GDM1 (cell line): ENCODE measurements at regions not wholly inside any gene's neighbourhood (a gene's known extent, or its start where the extent isn't known, plus 50 kb on each side); places are given as distances from the start of the nearest gene placed in this dataset.
"Not testable (repeated sequence)": the region's sequence is repeated elsewhere in the genome, so short reads cannot be mapped to it uniquely, and the experiment has no call there.

Experiments
- DNase-seq: peaks from one replicate; lab custom pipeline; 2025; lab: John Stamatoyannopoulos, UW

GRCh38 chr9:108765265-108765664 is 90.5 kb downstream of the ACTL7B start:
- DNase-seq, result no peak

GRCh38 chr9:108762348-108763055 is 93.3 kb downstream of the ACTL7B start:
- DNase-seq, result no peak

GRCh38 chr9:108761655-108762347 is 94.0 kb downstream of the ACTL7B start:
- no peak for DNase-seq

GRCh38 chr9:108760841-108761240 is 94.9 kb downstream of the ACTL7B start:
- no peak for DNase-seq

GRCh38 chr9:108759835-108760234 is 96.0 kb downstream of the ACTL7B start:
- DNase-seq, result no peak

- DNase-seq, result no peak
Observed at GRCh38 chr9:108759399-108759798, 96.4 kb downstream of the ACTL7B start.

- no peak for DNase-seq
Observed at GRCh38 chr9:108756746-108757490, 98.9 kb downstream of the ACTL7B start.

- no peak for DNase-seq
Observed at GRCh38 chr9:108755979-108756378, 99.8 kb downstream of the ACTL7B start.

GRCh38 chr9:108751369-108751768 is 104.4 kb downstream of the ACTL7B start:
- DNase-seq, result no peak

GRCh38 chr9:108750661-108751215 is 105.0 kb downstream of the ACTL7B start:
- no peak for DNase-seq

- DNase-seq, result no peak
Observed at GRCh38 chr9:108748776-108749175, 107.0 kb downstream of the ACTL7B start.

GRCh38 chr9:108746864-108747263 is 108.9 kb downstream of the ACTL7B start:
- DNase-seq, result no peak

GRCh38 chr9:108746001-108746400 is 109.8 kb downstream of the ACTL7B start:
- DNase-seq, result no peak

- no peak for DNase-seq
Observed at GRCh38 chr9:108744641-108745040, 111.1 kb downstream of the ACTL7B start.

- DNase-seq, result no peak
Observed at GRCh38 chr9:108743901-108744371, 111.8 kb downstream of the ACTL7B start.

GRCh38 chr9:108743416-108743815 is 112.4 kb downstream of the ACTL7B start:
- DNase-seq, result no peak

GRCh38 chr9:108742191-108742590 is 113.6 kb downstream of the ACTL7B start:
- no peak for DNase-seq

GRCh38 chr9:108731292-108731691 is 124.5 kb downstream of the ACTL7B start:
- DNase-seq, result not testable (repeated sequence)

GRCh38 chr9:108727580-108728111 is 128.1 kb downstream of the ACTL7B start:
- no peak for DNase-seq

- no peak for DNase-seq
Observed at GRCh38 chr9:108724652-108725051, 131.1 kb downstream of the ACTL7B start.

- DNase-seq, result no peak
Observed at GRCh38 chr9:108724122-108724521, 131.7 kb downstream of the ACTL7B start.

GRCh38 chr9:108722396-108722795 is 133.4 kb downstream of the ACTL7B start:
- no peak for DNase-seq
